ENCODE measurements at regions not wholly inside any gene's neighbourhood (a gene's known extent, or its start where the extent isn't known, plus 50 kb on each side); places are given as distances from the start of the nearest gene placed in this dataset.

GRCh38 chr17:62322313-62322712 lies 58.0 kb upstream of the EFCAB3 start:
- Histone ChIP-seq H3K4me3 (no peak overlapping the region), H3K4me1 (no peaks in the 10 kb centered on the region), H3K36me3 (no peaks in the 10 kb centered on the region), H3K9me3 (no peaks in the 10 kb centered on the region), H3K27me3 (no peaks in the 10 kb centered on the region), H3K9ac (ENCODE audit: low read depth in 2 of 2, low read length in 2 of 2) (no peak overlapping the region), H3K27ac (no peak overlapping the region)
- intact Hi-C loops (cut with DNase I): no loop called here
- no peak for DNase-seq
- no peak for TF ChIP-seq CTCF (IDR thresholded peaks at IDR 0.05)

- no peak overlapping the region for H3K4me3 ChIP-seq
- no peaks in the 10 kb centered on the region for H3K9me3 ChIP-seq
- H3K9ac ChIP-seq (ENCODE audit: low read depth in 2 of 2, low read length in 2 of 2): no peak overlapping the region
- no peak overlapping the region for H3K27ac ChIP-seq
- H3K36me3 ChIP-seq: no peaks in the 10 kb centered on the region
- no peaks in the 10 kb centered on the region for H3K4me1 ChIP-seq
- TF ChIP-seq CTCF (IDR thresholded peaks at IDR 0.05): no peak
- no peak for DNase-seq
- intact Hi-C loops (cut with DNase I): no loop called here
- no peaks in the 10 kb centered on the region for H3K27me3 ChIP-seq
Observed at GRCh38 chr17:62321451-62321850, 58.9 kb upstream of the EFCAB3 start.

GRCh38 chr17:62319846-62320245 lies 60.5 kb upstream of the EFCAB3 start:
- H3K27me3 ChIP-seq: no peaks in the 10 kb centered on the region
- no peak for DNase-seq
- intact Hi-C loops (cut with DNase I): no loop called here
- H3K27ac ChIP-seq: no peak overlapping the region
- no peak overlapping the region for H3K9ac ChIP-seq (ENCODE audit: low read depth in 2 of 2, low read length in 2 of 2)
- no peak for TF ChIP-seq CTCF (IDR thresholded peaks at IDR 0.05)
- H3K4me3 ChIP-seq: no peak overlapping the region
- no peaks in the 10 kb centered on the region for H3K36me3 ChIP-seq
- H3K4me1 ChIP-seq: no peaks in the 10 kb centered on the region
- no peaks in the 10 kb centered on the region for H3K9me3 ChIP-seq

- Histone ChIP-seq H3K27ac (no peak overlapping the region), H3K27me3 (no peaks in the 10 kb centered on the region), H3K9ac (ENCODE audit: low read depth in 2 of 2, low read length in 2 of 2) (no peak overlapping the region), H3K9me3 (no peaks in the 10 kb centered on the region), H3K36me3 (no peaks in the 10 kb centered on the region), H3K4me3 (no peak overlapping the region), H3K4me1 (no peaks in the 10 kb centered on the region)
- DNase-seq: no peak
- intact Hi-C loops (cut with DNase I): no loop called here
- TF ChIP-seq CTCF (IDR thresholded peaks at IDR 0.05): no peak
Observed at GRCh38 chr17:62309396-62309795, 71.0 kb upstream of the EFCAB3 start.

GRCh38 chr17:62307196-62307595 lies 73.2 kb upstream of the EFCAB3 start:
- DNase-seq: peak; percentile 19

More at GRCh38 chr17:62307196-62307595, 73.2 kb upstream of the EFCAB3 start:
- intact Hi-C loops (cut with DNase I): no loop called here
- no peaks in the 10 kb centered on the region for H3K4me1 ChIP-seq
- no peak for TF ChIP-seq CTCF (IDR thresholded peaks at IDR 0.05)
- H3K4me3 ChIP-seq: no peak overlapping the region
- no peak overlapping the region for H3K9ac ChIP-seq (ENCODE audit: low read depth in 2 of 2, low read length in 2 of 2)
- no peaks in the 10 kb centered on the region for H3K36me3 ChIP-seq
- H3K9me3 ChIP-seq: no peaks in the 10 kb centered on the region
- H3K27ac ChIP-seq: no peak overlapping the region
- no peaks in the 10 kb centered on the region for H3K27me3 ChIP-seq
